GM12872 (cell line): ENCODE measurements at regions not wholly inside any gene's neighbourhood (a gene's known extent, or its start where the extent isn't known, plus 50 kb on each side); places are given as distances from the start of the nearest gene placed in this dataset.

ENCODE experiments used
- CTCF ChIP-seq: IDR thresholded peaks from 3 replicates; pipeline ENCODE4 v1.5.1; 2011; ENCODE audit warnings: low read depth, mild to moderate bottlenecking, low read length, moderate library complexity; ENCODE audit not compliant: insufficient read depth

- TF ChIP-seq CTCF = no peak
These were observed 165.5 kb upstream of the TGFBR2 start for GRCh38 chr3:30440880-30441279.

GRCh38 chr3:30443756-30444673, 162.4 kb upstream of the TGFBR2 start:
- TF ChIP-seq CTCF = no peak

GRCh38 chr3:30448450-30449289, 157.7 kb upstream of the TGFBR2 start:
- no peak for TF ChIP-seq CTCF

- TF ChIP-seq CTCF = no peak
These were observed 157.1 kb upstream of the TGFBR2 start for GRCh38 chr3:30449290-30449632.

- TF ChIP-seq CTCF = no peak
These were observed 154.0 kb upstream of the TGFBR2 start for GRCh38 chr3:30452446-30452845.

GRCh38 chr3:30453360-30454039, 152.9 kb upstream of the TGFBR2 start:
- no peak for TF ChIP-seq CTCF

GRCh38 chr3:30454636-30455035, 151.8 kb upstream of the TGFBR2 start:
- TF ChIP-seq CTCF = no peak
